ENCODE measurements at regions not wholly inside any gene's neighbourhood (a gene's known extent, or its start where the extent isn't known, plus 50 kb on each side); places are given as distances from the start of the nearest gene placed in this dataset.

- TF ChIP-seq, protein P1, sequence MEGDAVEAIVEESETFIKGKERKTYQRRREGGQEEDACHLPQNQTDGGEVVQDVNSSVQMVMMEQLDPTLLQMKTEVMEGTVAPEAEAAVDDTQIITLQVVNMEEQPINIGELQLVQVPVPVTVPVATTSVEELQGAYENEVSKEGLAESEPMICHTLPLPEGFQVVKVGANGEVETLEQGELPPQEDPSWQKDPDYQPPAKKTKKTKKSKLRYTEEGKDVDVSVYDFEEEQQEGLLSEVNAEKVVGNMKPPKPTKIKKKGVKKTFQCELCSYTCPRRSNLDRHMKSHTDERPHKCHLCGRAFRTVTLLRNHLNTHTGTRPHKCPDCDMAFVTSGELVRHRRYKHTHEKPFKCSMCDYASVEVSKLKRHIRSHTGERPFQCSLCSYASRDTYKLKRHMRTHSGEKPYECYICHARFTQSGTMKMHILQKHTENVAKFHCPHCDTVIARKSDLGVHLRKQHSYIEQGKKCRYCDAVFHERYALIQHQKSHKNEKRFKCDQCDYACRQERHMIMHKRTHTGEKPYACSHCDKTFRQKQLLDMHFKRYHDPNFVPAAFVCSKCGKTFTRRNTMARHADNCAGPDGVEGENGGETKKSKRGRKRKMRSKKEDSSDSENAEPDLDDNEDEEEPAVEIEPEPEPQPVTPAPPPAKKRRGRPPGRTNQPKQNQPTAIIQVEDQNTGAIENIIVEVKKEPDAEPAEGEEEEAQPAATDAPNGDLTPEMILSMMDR (conservative IDR thresholded peaks at IDR 0.05 in 1 of 2, IDR thresholded peaks at IDR 0.05 in 1 of 2; ENCODE audit: extremely low read depth in 1 of 2, insufficient read depth in 1 of 2, low read depth in 1 of 2, low read length in 2 of 2), result no peak
- TF ChIP-seq EZH2 (IDR thresholded peaks at IDR 0.05; ENCODE audit: borderline replicate concordance, low read length), result no peak
Observed at GRCh38 chr20:10978713-10979112, 304.9 kb upstream of the JAG1 start.

All from mammary epithelial cell (primary cell).